Cardiac septum (tissue), 1 donor: ENCODE measurements at regions not wholly inside any gene's neighbourhood (a gene's known extent, or its start where the extent isn't known, plus 50 kb on each side); places are given as distances from the start of the nearest gene placed in this dataset.

ENCODE experiments used
- DNase-seq: peaks from one replicate; pipeline ENCODE4 v3.0.0-alpha.2; 2020; ENCODE audit warnings: low spot score
- intact Hi-C: fragments of 100-400 bp; cut with DNase I; formaldehyde crosslinking; loops from one replicate; pipeline ENCODE4 v1.14.0; 2022
- donor health status: DM: no; HTN: no; CAD: no.

DNA sequence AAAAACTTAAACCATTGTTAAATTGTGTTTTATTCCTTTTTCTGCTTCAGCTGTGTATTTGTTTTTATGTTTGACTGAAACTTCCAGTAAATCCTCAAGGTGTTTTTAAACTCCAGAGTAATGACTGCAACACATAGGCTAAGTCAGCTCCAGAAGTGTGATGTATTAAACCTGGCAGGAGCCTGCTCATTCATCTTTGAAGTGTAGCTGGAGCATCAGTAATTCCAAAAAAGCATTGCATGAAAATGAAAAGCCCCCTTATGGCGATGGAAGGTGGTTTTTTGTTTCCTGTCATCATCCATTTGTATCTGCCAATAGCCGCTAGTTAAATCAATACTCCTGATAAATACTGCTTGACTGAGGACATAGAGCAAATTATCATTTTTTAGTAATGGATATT is 474.2 kb upstream of the ADAMTS16 start:
- no peak for DNase-seq
- intact Hi-C loops = no loop called here

DNA sequence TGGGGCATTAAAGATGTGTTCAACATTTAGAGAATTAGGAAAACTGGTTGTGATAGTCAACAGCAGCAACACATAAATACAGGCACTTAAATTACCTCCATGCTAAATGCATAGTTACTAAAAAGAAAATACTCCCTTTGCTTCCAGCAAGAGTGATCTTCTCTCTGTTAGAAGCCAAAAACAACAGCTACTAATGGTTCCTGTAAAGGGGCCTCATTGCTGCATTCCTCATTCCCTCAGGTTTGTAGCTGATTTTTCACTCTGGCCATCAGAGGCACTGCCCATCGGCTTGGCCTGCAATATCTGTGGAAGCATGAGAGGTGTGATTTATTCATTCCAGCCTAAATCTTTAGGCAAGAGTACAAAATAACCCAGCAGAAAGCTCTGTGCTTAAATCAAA is 466.0 kb upstream of the ADAMTS16 start:
- intact Hi-C loops = no loop called here
- DNase-seq = no peak

DNA sequence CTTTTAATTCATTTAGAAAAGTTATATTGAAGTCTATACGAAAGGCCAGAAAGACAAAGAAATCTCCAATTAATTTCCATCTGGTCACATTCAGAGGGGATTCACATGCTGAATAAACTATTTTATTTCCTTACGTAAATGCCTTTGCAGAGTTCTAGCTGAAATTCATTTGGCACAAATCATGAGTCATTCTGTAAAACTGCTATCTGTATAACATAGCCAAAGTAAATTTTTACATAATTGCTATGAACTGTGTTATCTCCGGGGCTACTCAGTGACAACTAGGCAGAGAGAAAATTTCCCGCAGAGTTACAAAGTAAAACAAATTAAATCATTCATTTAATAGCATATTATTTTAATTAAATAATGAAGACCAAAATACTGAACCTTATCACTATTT is 463.2 kb upstream of the ADAMTS16 start:
- intact Hi-C loops = no loop called here
- DNase-seq = no peak

DNA sequence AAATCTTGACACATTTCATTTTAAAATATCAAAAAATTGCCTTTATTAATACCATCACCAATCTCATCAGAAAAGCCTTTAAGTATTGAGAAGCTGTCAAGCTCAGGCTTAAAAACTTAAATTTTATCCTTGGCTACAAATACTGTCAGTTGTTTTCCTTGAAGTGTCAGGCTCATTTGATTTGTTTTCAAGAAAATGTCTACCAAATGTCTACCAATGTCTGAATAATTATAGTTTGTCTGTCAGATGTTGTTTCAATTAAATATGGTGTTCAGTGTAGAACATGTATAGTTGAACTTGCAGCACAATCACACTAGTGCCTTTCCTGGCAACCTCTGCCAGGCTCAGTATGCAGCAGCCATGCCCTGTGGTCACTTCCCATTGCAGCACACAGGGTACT is 455.2 kb upstream of the ADAMTS16 start:
- intact Hi-C loops = no loop called here
- no peak for DNase-seq

DNA sequence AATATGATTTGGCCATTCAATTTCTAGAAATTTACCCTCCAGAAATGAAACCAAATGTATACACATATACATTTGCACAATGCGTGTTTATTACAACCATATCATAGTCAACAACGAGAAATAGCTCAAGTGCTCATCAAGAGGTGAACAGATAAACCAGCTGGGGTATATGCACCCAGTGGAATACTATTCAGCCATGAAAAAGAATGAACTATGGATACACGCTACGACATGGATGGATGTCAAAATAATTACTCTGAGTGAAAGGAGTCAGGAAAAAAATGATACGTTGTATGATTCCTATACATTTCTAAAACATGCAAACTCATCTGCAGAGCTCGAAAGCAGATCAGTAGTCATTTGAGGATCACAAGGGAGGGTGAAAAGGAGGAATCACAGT is 441.5 kb upstream of the ADAMTS16 start:
- DNase-seq = no peak
- intact Hi-C loops = no loop called here

DNA sequence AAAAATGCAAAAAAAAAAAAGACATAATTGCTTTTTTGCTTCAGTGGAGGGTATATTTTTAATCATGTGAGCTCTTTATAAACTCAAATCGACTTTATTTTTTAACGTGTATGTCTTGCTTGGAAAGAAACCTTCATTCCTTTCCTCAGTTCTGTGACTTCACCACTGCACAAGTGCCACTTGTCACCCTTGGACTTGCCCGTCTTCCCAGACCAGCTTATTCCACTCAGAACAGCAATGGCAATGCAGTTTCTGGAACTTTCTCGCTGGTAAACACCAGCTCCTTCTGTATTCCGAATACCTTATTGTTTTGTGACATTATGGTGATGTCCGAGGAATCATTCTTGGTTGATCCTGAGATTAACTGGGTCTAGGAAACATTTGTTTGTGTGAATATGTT is 440.5 kb upstream of the ADAMTS16 start:
- no peak for DNase-seq
- intact Hi-C loops = no loop called here

DNA sequence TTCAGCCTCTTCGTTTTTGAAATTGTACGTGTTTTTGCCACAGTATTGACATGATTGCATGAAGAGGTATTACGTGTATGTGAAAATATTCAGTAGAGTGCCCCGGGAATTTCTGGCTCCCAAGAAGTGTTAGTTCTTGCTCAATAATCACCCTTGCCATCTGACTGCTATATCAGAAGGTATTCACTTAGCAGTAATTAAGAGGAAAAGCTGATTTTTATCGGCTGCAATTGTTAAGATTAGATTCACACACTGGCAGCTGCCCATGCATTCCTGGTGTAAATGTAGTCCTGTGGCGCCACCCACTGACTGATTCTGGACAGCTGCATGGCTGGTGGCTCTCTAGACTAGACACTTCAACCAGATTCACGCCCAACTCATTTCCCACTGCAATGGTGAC is 440.1 kb upstream of the ADAMTS16 start:
- DNase-seq = no peak
- intact Hi-C loops = no loop called here

DNA sequence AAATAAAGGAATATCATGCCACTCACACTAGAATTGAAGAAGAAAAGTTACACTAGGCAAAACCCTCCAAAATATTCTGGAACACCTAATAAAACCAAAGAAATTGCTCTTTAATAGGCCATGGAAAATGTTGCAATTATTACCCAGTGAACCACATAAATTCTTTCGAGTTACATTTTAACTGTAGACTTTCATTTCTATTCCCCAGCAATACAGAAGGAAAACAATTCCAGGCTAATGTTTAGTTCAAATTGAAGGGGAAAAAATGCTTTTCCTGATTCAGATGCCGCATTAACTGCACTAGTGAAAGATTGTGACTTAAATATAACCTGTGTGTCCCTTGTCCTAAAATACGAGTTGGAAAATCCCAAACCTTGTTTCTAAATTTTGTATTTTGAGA is 439.3 kb upstream of the ADAMTS16 start:
- intact Hi-C loops = no loop called here
- no peak for DNase-seq

DNA sequence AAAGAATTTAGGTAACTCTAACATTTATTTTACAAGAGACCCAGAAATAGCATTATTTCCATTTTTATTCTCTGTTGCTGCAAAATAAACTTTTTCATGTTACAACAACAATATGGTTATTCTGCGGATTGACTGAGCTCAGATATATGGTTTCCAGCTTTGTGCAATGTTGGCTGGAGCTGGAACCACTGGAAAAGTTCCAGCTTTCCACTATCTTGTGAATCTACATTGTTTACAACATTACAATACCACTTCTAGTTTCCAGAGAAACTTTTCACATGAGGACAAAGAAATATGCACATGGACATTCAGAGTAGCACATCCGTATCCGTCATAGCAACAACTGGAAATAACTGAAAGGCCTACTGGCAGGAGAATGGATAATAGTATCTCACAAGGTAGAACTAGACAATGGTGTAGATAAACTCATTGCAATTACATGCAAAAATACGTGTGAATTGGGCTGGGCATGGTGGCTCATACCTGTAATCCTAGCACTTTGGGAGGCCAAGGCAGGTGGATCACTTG is 436.1 kb upstream of the ADAMTS16 start:
- intact Hi-C loops = no loop called here
- DNase-seq = no peak

DNA sequence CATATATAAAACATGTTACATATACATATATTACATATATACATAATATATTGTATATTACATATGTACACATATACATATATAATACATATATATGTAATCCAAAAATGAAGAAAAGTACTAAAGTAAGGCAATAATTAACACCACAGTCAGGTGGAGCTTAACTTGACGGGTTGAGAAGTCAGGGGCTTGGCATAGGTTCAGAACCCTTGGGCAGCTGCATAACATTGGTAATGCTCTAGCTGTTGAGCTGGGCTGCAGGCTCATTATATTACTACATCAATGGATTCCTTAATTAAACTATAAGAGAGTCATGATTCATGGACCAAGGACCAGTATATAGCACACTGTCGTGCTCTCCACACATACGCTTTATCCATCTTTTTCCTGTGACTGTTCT is 435.2 kb upstream of the ADAMTS16 start:
- intact Hi-C loops = no loop called here
- DNase-seq = no peak

DNA sequence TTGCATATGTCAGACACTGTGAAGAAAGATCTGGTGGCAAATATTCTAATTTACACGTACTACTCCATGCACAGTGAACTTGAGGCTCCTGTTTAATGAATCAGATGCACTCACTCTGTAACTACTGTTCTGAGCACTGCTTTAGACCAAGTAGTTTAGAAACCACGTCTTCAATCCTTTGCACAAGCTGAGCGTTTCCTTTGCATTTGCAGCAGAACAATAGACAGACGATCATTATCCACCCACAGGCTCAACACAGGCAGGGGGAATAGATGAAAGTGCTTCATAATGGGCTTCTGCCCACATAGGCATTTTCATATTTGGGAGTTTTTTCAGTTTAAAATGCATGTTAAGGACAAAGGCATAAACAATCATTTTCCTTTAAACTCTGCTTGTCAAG is 423.3 kb upstream of the ADAMTS16 start:
- DNase-seq = no peak
- intact Hi-C loops = no loop called here

DNA sequence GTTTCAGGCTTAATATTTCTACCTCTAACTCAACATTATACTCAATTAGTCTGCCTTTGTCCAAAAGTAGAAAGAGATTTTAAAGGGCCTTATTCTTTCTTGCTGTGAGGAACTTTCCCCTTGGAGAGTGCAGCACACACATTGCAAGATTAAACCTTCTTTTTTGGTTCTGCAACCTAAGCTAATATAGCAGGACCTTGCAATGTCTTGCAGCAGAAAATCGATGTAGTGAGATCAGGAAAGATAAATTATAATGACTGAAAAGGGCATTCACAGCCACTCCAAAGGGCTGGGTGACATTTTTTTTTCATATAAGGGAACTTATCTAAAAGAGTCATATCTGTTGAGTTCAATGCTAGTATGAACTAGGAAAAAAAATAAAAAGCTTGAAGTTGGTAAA is 422.7 kb upstream of the ADAMTS16 start:
- intact Hi-C loops = no loop called here
- no peak for DNase-seq

DNA sequence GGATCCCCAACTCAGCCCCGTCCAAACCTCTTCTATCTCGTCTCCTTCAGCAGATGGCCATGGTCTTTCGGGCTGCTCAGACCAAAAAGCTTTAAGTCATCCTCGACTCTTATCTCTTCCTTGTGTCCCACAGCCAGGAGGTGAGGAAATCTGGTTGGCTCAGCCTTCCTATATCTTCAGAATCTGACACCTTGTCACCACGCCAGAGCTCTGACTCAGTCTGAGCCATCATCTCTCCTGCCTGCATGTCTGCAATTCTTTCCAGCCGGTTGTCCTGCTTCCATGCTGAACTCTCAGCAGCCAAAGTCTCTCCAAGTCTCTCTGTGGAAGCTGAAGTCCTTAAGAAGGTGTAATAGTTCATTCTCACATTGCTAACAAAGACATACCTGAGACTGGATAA is 419.3 kb upstream of the ADAMTS16 start:
- intact Hi-C loops = no loop called here
- DNase-seq = no peak

DNA sequence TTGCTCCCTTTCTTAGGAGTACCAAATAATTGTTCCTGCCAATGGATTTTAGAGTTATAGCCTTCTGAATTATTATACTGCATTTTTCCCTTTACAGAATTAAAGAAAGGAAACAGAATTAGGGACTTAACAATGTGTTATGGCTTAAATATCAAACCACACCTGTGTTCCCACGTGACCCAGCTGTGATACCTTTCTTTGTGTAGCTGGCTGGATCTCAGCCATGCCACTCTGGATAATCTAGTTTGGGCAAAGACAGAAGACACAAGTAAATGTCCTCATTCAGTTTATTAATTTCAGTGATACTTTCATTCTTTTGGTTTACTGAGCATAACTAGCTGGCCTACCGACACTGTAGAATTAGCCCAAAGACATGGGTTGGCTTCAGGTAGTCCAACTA is 417.2 kb upstream of the ADAMTS16 start:
- intact Hi-C loops = no loop called here

DNA sequence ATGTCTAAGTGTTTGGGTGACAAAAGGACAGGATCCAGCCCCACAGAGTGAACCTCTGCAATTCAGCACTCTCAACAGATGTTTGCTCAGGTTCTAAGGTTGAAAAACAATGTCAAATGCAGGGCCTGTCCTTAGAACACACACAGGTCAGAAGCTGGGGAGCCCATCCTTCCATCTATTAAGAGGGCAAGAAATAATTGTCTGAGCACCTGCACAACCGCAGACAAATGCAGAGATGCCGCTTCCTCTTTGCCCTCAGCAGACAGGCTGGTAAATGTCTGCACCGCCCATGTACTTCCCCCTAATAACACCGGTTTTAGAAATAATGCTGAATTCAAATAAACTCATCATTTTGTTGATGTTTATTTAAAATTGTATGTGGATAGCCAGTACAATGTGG is 414.5 kb upstream of the ADAMTS16 start:
- DNase-seq = no peak
- intact Hi-C loops = no loop called here

More for the DNA sequence above, 417.2 kb upstream of the ADAMTS16 start:
- DNase-seq = no peak

DNA sequence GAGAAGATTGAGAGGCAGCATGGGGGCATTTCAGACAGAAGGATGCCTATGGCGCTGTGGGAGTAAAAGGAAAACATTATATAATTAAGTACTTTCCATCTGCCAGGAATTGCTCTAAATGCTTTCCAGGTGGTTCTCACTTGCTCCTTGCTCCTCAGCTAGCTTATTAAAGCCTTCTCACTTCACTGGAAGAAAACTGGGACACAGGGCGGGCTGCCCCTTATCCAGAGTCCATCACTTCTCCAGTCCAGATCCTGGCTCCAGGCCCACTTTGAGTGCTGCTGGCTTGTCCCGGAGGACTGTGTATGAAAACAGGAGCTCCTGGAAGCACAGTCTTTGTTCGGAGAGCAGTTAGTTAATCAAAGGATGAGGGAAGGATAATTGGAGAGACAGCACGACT is 409.9 kb upstream of the ADAMTS16 start:
- no peak for DNase-seq
- intact Hi-C loops = no loop called here

DNA sequence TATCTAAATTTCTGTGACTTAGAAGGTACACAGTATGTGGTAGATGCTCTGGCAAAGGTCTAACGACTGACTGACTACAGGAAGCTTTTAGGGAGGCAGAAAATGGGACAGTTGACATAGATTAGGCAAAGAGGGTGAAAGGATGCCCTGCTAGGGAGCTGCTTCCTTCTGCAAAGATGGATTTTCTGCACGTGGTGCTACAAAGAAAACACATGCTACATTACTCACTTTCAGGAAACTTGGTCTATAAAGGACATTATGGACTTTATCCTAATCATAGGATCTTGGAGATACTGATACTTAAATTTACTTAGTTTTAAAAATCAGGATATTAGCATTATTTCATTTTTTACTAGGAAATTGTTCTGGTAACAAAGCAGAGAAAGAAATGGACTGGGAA is 405.8 kb upstream of the ADAMTS16 start:
- DNase-seq = no peak
- intact Hi-C loops = no loop called here

DNA sequence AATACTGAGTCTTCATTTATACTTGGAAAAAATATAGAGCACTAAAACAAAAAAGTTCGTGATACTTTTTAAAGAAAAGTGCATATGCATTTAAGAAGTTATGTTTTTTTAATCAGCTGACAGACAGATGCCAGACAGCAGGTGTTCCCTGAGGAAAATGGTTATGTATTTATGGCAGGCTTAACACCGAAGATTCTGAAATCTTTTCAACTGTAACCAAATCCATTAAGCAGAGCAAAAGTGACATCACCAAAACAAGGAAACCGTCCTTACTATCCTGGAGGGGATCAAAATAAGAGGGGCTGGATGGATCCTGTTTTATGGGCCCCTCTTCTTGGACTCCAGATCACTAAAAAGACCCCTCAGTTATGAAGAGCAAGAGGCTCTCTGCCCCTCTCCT is 404.9 kb upstream of the ADAMTS16 start:
- no peak for DNase-seq
- intact Hi-C loops = no loop called here

DNA sequence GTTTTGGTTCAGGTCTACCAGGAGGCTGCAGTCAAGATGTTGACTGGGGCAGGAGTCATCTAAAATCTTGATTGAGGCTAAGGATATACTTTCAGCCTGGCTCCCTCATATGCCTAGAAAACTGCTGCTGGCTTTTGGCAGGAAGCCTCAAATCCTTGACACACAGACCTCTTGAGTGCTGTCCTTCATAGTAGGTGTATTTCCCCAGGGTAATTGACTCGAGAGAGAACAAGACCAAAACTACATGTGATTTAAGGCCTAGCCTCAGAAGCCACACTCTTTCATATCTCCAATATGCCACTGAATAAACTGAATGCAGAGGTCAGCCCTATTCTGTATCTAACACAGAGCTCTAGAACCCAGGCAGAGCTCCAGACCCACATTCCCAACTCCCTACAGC is 402.3 kb upstream of the ADAMTS16 start:
- intact Hi-C loops = no loop called here
- no peak for DNase-seq

DNA sequence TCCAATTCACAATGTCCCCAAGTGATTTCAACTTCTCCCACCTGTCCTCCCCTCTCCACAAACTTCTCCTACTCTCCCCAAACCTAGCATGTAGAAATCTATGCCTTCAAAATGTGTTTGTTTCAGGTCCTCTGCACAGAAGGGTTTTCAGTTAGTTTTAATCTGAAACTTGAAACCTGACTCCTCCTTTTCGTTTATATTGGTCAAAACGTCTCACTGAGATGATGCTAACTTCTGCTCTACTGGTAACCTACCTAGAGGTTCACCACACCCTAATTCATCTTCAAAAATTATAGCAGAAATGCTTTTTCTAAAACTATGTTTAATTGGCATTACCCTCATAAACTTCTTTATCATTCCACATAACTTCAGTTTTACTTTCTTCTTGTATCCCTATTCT is 401.8 kb upstream of the ADAMTS16 start:
- intact Hi-C loops = no loop called here
- no peak for DNase-seq

DNA sequence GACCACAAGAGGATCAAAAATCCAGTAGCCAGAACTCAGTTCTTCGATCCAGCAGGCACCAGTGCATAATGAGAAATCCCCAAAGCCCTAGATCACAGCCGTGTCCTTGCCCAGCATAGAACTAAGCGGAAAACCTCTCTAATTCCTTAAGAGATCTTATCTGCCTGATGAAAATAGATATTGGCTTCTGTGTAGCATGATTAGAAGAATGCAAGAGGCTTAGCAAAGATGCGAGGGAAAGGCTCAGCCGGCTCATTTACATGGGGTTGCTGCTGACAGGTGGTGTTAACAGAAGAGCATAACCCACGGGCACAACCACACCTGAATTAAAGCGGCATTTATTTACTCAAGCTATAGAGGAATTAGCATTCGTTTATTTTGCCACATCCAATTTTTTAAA is 400.0 kb upstream of the ADAMTS16 start:
- intact Hi-C loops = no loop called here

DNA sequence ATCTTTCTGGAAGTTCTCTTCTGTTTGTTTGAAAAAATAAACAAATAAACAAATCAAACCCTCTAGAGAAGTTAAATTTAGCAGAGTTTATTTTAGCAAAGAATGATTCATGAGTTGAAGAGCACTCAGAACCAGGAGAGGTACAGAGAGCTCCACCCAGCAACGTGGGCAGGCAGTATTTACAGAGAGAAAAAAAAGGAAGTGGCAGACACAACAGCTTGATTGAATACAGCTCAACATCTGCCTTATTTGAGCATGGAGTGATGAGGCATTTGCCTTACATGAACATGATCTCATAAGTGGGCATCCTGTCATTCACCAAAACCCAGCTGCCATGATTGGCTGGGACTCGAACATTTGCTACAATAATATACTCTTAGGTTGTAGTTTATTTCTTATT is 381.6 kb upstream of the ADAMTS16 start:
- DNase-seq = no peak
- intact Hi-C loops = no loop called here

More for the DNA sequence above, 400.0 kb upstream of the ADAMTS16 start:
- no peak for DNase-seq

DNA sequence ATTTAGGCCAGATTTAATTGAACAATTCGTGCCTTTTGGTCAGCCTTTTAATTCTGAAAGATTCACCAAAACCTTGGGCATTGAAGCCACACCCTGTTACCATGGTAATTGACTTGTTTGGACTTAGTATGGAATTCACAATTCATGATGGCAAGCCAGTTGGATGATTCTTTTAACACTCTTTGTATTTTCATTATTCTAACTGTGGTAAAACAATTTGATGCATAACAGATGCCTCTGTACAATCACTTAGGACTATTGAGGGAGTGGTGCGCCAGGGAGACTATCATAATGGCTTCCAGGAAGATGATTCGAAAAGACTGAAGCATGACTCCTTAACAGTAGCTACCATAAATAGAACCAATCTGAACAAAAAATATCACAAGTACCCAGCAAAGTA is 381.1 kb upstream of the ADAMTS16 start:
- no peak for DNase-seq
- intact Hi-C loops = no loop called here
